Neural progenitor cell (in vitro differentiated cells): ENCODE measurements at regions not wholly inside any gene's neighbourhood (a gene's known extent, or its start where the extent isn't known, plus 50 kb on each side); places are given as distances from the start of the nearest gene placed in this dataset.

Experiments
- CTCF ChIP-seq: fragments of 200-600 bp; sonication (generic); IDR thresholded peaks from 2 replicates; pipeline ENCODE4 v1.5.1; 2017; ENCODE audit warnings: antibody characterized with exemption, mild to moderate bottlenecking
- EZH2phosphoT487 ChIP-seq: fragments of 200-600 bp; sonication (generic); IDR thresholded peaks from 2 replicates; pipeline ENCODE4 v1.6.1; 2017; ENCODE audit warnings: antibody characterized with exemption

GRCh38 chr2:53535234-53535840, 232.3 kb upstream of the CHAC2 start:
- TF ChIP-seq CTCF = no peak
- TF ChIP-seq EZH2phosphoT487 = no peak
